ENCODE measurements at regions not wholly inside any gene's neighbourhood (a gene's known extent, or its start where the extent isn't known, plus 50 kb on each side); places are given as distances from the start of the nearest gene placed in this dataset.
A peak's percentile ranks its signal among the peaks of the same experiment; 100 is the strongest.
"Not testable (repeated sequence)": the region's sequence is repeated elsewhere in the genome, so short reads cannot be mapped to it uniquely, and the experiment has no call there.

GRCh38 chrX:3919668-3920423 lies 206.4 kb upstream of the PRKX start:
- H3K4me1 ChIP-seq (ENCODE audit: low read depth); DNase-seq; H3K36me3 ChIP-seq (ENCODE audit: low read depth); intact Hi-C loops (cut with DNase I, micrococcal nuclease); H3K9me3 ChIP-seq; H3K4me3 ChIP-seq: not testable (repeated sequence)
- peak; percentile 75 for ATAC-seq

GRCh38 chrX:3914813-3915212 lies 201.4 kb upstream of the PRKX start:
- H3K4me3 ChIP-seq; H3K9me3 ChIP-seq; H3K36me3 ChIP-seq (ENCODE audit: low read depth); ATAC-seq; DNase-seq; H3K4me1 ChIP-seq (ENCODE audit: low read depth); intact Hi-C loops (cut with DNase I, micrococcal nuclease): not testable (repeated sequence)

- ATAC-seq; H3K36me3 ChIP-seq (ENCODE audit: low read depth); H3K4me1 ChIP-seq (ENCODE audit: low read depth); DNase-seq; H3K4me3 ChIP-seq; intact Hi-C loops (cut with DNase I, micrococcal nuclease); H3K9me3 ChIP-seq: not testable (repeated sequence)
These were observed 200.6 kb upstream of the PRKX start for GRCh38 chrX:3914059-3914458.

GRCh38 chrX:3911012-3911411 lies 197.6 kb upstream of the PRKX start:
- ATAC-seq; DNase-seq; H3K9me3 ChIP-seq; H3K4me3 ChIP-seq; H3K4me1 ChIP-seq (ENCODE audit: low read depth); intact Hi-C loops (cut with DNase I, micrococcal nuclease); H3K36me3 ChIP-seq (ENCODE audit: low read depth): not testable (repeated sequence)

- DNase-seq; H3K36me3 ChIP-seq (ENCODE audit: low read depth); H3K9me3 ChIP-seq; H3K4me3 ChIP-seq; ATAC-seq; H3K4me1 ChIP-seq (ENCODE audit: low read depth); intact Hi-C loops (cut with DNase I, micrococcal nuclease): not testable (repeated sequence)
These were observed 197.2 kb upstream of the PRKX start for GRCh38 chrX:3910611-3911010.

GRCh38 chrX:3905522-3906258 lies 192.2 kb upstream of the PRKX start:
- H3K4me3 ChIP-seq; H3K9me3 ChIP-seq; DNase-seq; H3K36me3 ChIP-seq (ENCODE audit: low read depth); intact Hi-C loops (cut with DNase I, micrococcal nuclease); ATAC-seq; H3K4me1 ChIP-seq (ENCODE audit: low read depth): not testable (repeated sequence)

GRCh38 chrX:3902222-3902621 lies 188.8 kb upstream of the PRKX start:
- H3K4me3 ChIP-seq; H3K4me1 ChIP-seq (ENCODE audit: low read depth); H3K9me3 ChIP-seq; intact Hi-C loops (cut with DNase I, micrococcal nuclease); ATAC-seq; H3K36me3 ChIP-seq (ENCODE audit: low read depth): not testable (repeated sequence)
- DNase-seq = peak in 1 of 3 donors; percentile 39

GRCh38 chrX:3896755-3897154 lies 183.3 kb upstream of the PRKX start:
- DNase-seq; intact Hi-C loops (cut with DNase I, micrococcal nuclease); H3K4me3 ChIP-seq; H3K4me1 ChIP-seq (ENCODE audit: low read depth); ATAC-seq; H3K36me3 ChIP-seq (ENCODE audit: low read depth); H3K9me3 ChIP-seq: not testable (repeated sequence)

GRCh38 chrX:3882553-3882920 lies 169.1 kb upstream of the PRKX start:
- ATAC-seq; H3K4me1 ChIP-seq (ENCODE audit: low read depth); H3K4me3 ChIP-seq; intact Hi-C loops (cut with DNase I, micrococcal nuclease); DNase-seq; H3K9me3 ChIP-seq; H3K36me3 ChIP-seq (ENCODE audit: low read depth): not testable (repeated sequence)

- H3K9me3 ChIP-seq; intact Hi-C loops (cut with DNase I, micrococcal nuclease); H3K36me3 ChIP-seq (ENCODE audit: low read depth); H3K4me3 ChIP-seq; DNase-seq; H3K4me1 ChIP-seq (ENCODE audit: low read depth): not testable (repeated sequence)
- ATAC-seq = peak; percentile 96
These were observed 168.6 kb upstream of the PRKX start for GRCh38 chrX:3881898-3882552.

- ATAC-seq = peak; percentile 77
- H3K36me3 ChIP-seq (ENCODE audit: low read depth); intact Hi-C loops (cut with DNase I, micrococcal nuclease); DNase-seq; H3K4me1 ChIP-seq (ENCODE audit: low read depth); H3K4me3 ChIP-seq; H3K9me3 ChIP-seq: not testable (repeated sequence)
These were observed 167.9 kb upstream of the PRKX start for GRCh38 chrX:3881255-3881895.

GRCh38 chrX:3876393-3876792 lies 162.9 kb upstream of the PRKX start:
- H3K36me3 ChIP-seq (ENCODE audit: low read depth); H3K4me1 ChIP-seq (ENCODE audit: low read depth); intact Hi-C loops (cut with DNase I, micrococcal nuclease); H3K9me3 ChIP-seq; H3K4me3 ChIP-seq; ATAC-seq; DNase-seq: not testable (repeated sequence)

GRCh38 chrX:3875638-3876037 lies 162.2 kb upstream of the PRKX start:
- ATAC-seq; intact Hi-C loops (cut with DNase I, micrococcal nuclease); H3K36me3 ChIP-seq (ENCODE audit: low read depth); H3K4me1 ChIP-seq (ENCODE audit: low read depth); H3K4me3 ChIP-seq; DNase-seq; H3K9me3 ChIP-seq: not testable (repeated sequence)

Data from mucosa of descending colon (tissue), 3 donors.